ENCODE measurements at regions not wholly inside any gene's neighbourhood (a gene's known extent, or its start where the extent isn't known, plus 50 kb on each side); places are given as distances from the start of the nearest gene placed in this dataset.

GRCh38 chr6:170137911-170138910, 152.7 kb downstream of the DLL1 start:
- no peak overlapping the region for H3K4me3 ChIP-seq
- no peak overlapping the region for H3K27ac ChIP-seq
- TF ChIP-seq CTCF (IDR thresholded peaks at IDR 0.05) = no peak
- DNase-seq (ENCODE audit: low spot score in 2 of 2) = peak in 1 of 2 donors; percentile 35
- H3K9me3 ChIP-seq = no peaks in the 10 kb centered on the region
- intact Hi-C loops (cut with DNase I) = no loop called here
- no peaks in the 10 kb centered on the region for H3K36me3 ChIP-seq
- no peaks in the 10 kb centered on the region for H3K4me1 ChIP-seq
- no peaks in the 10 kb centered on the region for H3K27me3 ChIP-seq

GRCh38 chr6:170137176-170137891, 153.5 kb downstream of the DLL1 start:
- Histone ChIP-seq H3K36me3 (no peaks in the 10 kb centered on the region), H3K4me1 (no peaks in the 10 kb centered on the region), H3K4me3 (no peak overlapping the region), H3K9me3 (no peaks in the 10 kb centered on the region), H3K27me3 (no peaks in the 10 kb centered on the region), H3K27ac (no peak overlapping the region)
- intact Hi-C loops (cut with DNase I) = no loop called here
- peak in 1 of 2 donors; percentile 64 for DNase-seq (ENCODE audit: low spot score in 2 of 2)
- no peak for TF ChIP-seq CTCF (IDR thresholded peaks at IDR 0.05)

GRCh38 chr6:170136541-170137175, 154.2 kb downstream of the DLL1 start:
- H3K27me3 ChIP-seq = no peaks in the 10 kb centered on the region
- intact Hi-C loops (cut with DNase I) = no loop called here
- no peak for TF ChIP-seq CTCF (IDR thresholded peaks at IDR 0.05)
- H3K4me3 ChIP-seq = no peak overlapping the region
- H3K27ac ChIP-seq = no peak overlapping the region
- H3K36me3 ChIP-seq = no peaks in the 10 kb centered on the region
- H3K9me3 ChIP-seq = no peaks in the 10 kb centered on the region
- H3K4me1 ChIP-seq = no peaks in the 10 kb centered on the region
- DNase-seq (ENCODE audit: low spot score in 2 of 2) = peak in 1 of 2 donors; percentile 59

- DNase-seq (ENCODE audit: low spot score in 2 of 2) = peak in 1 of 2 donors; percentile 56
- no peak overlapping the region for H3K27ac ChIP-seq
These were observed 154.9 kb downstream of the DLL1 start for GRCh38 chr6:170135821-170136471.

More at GRCh38 chr6:170135821-170136471, 154.9 kb downstream of the DLL1 start:
- no peak for TF ChIP-seq CTCF (IDR thresholded peaks at IDR 0.05)
- Histone ChIP-seq H3K4me1 (no peaks in the 10 kb centered on the region), H3K27me3 (no peaks in the 10 kb centered on the region), H3K4me3 (no peak overlapping the region), H3K9me3 (no peaks in the 10 kb centered on the region), H3K36me3 (no peaks in the 10 kb centered on the region)
- intact Hi-C loops (cut with DNase I) = no loop called here
